ENCODE measurements at regions not wholly inside any gene's neighbourhood (a gene's known extent, or its start where the extent isn't known, plus 50 kb on each side); places are given as distances from the start of the nearest gene placed in this dataset.

GRCh38 chr21:35853321-35854239, 206.7 kb downstream of the SETD4 start:
- no peak for TF ChIP-seq POLR2A (IDR thresholded peaks at IDR 0.05)
- TF ChIP-seq CTCF (IDR thresholded peaks at IDR 0.05 in 4 of 5, conservative IDR thresholded peaks at IDR 0.05 in 1 of 5), result no peak
- Histone ChIP-seq H3K4me3 (no peak overlapping the region), H3K36me3 (no peaks in the 10 kb centered on the region), H3K9me3 (no peaks in the 10 kb centered on the region), H3K27ac (peak overlapping the region in 1 of 4 donors; percentile 52), H3K27me3 (peaks cover 0 to 3% (median 0%) of the 10 kb centered on the region in 3 donors), H3K4me1 (peaks cover 0 to 4% of the 10 kb centered on the region in 2 donors)
- in situ Hi-C loops (cut with MboI; ENCODE audit: low sequenced_read_pairs in 4 of 4) (no loop called here), intact Hi-C loops (cut with DNase I; ENCODE audit: low total_unique reads) (no loop called here)
- DNase-seq (no peak), ATAC-seq (no peak)

GRCh38 chr21:35852820-35853219, 207.5 kb downstream of the SETD4 start:
- intact Hi-C loops (cut with DNase I; ENCODE audit: low total_unique reads), result no loop called here
- Histone ChIP-seq H3K9me3 (no peaks in the 10 kb centered on the region), H3K27me3 (peaks cover 0 to 3% (median 0%) of the 10 kb centered on the region in 3 donors), H3K36me3 (no peaks in the 10 kb centered on the region), H3K4me1 (peaks cover 0 to 4% of the 10 kb centered on the region in 2 donors), H3K27ac (peak overlapping the region in 1 of 4 donors; percentile 52), H3K4me3 (no peak overlapping the region)
- TF ChIP-seq CTCF (IDR thresholded peaks at IDR 0.05 in 4 of 5, conservative IDR thresholded peaks at IDR 0.05 in 1 of 5), result no peak
- no peak for TF ChIP-seq POLR2A (IDR thresholded peaks at IDR 0.05)
- DNase-seq (peak in 1 of 2 donors; percentile 10), ATAC-seq (no peak)
- in situ Hi-C loops (cut with MboI; ENCODE audit: low sequenced_read_pairs in 4 of 4), result no loop called here

DNA sequence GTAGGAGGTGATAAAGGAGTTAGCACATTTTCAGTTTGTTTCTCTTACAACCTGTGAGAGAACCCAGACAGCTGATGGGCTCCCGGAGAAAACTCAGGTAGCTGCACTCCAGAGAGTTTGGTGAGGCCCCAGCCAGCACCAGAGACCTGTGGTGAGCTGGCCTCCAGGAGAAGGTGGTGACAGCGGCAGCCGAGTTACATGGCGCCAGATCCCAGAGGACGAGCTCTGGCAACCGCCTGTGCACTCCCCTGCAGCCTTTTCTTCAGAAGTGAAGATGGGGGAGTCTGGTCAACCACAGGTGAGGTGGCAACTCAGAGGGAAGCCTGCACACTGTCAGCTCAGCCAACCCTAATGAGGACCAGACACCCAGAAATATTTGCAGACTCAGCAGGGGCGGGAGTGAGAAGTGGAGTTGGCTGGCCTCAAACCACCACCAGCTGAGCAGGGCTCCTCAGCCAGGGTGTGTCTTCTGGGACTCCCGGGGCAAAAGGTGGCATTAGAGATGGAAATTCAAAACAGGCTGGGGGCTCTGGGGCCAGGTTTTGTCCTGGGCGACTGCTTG, 209.7 kb downstream of the SETD4 start:
- Histone ChIP-seq H3K27me3 (peaks cover 0 to 3% (median 0%) of the 10 kb centered on the region in 3 donors), H3K4me1 (peaks cover 0 to 4% of the 10 kb centered on the region in 2 donors), H3K36me3 (no peaks in the 10 kb centered on the region), H3K9me3 (no peaks in the 10 kb centered on the region), H3K27ac (peak overlapping the region; percentile 3 to 17 (median 12)), H3K4me3 (no peak overlapping the region)
- intact Hi-C loops (cut with DNase I; ENCODE audit: low total_unique reads), result no loop called here
- no peak for DNase-seq
- no peak for TF ChIP-seq POLR2A (IDR thresholded peaks at IDR 0.05)
- TF ChIP-seq CTCF (IDR thresholded peaks at IDR 0.05 in 4 of 5, conservative IDR thresholded peaks at IDR 0.05 in 1 of 5), result no peak
- no peak for ATAC-seq
- in situ Hi-C loops (cut with MboI; ENCODE audit: low sequenced_read_pairs in 4 of 4), result no loop called here

DNA sequence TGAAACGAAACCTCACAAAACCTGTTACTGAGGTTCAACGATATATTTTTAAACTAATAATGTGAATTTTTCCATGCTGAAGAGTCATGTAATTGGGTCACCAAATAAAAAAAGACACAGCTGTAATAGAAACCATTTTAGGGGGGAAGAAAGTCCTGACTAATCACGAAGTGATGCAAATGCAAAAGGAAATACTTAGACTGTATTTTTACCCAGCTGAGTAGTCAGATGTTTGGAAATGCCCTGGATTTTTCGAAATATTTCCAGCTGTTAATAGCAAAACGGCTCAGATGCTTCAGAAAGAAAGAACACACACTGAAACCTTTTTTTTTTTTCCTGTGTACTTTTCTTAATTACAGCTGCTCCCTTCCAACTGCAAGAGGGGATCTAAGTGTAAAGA, 210.3 kb downstream of the SETD4 start:
- in situ Hi-C loops (cut with MboI; ENCODE audit: low sequenced_read_pairs in 4 of 4), result no loop called here
- no peak for DNase-seq
- peaks cover 0 to 4% of the 10 kb centered on the region in 2 donors for H3K4me1 ChIP-seq
- intact Hi-C loops (cut with DNase I; ENCODE audit: low total_unique reads), result no loop called here
- peak overlapping the region in 3 of 4 donors; percentile 3 to 32 (median 16) for H3K27ac ChIP-seq
- H3K36me3 ChIP-seq, result no peaks in the 10 kb centered on the region
- no peak for TF ChIP-seq POLR2A (IDR thresholded peaks at IDR 0.05)
- no peak for TF ChIP-seq CTCF (IDR thresholded peaks at IDR 0.05 in 4 of 5, conservative IDR thresholded peaks at IDR 0.05 in 1 of 5)
- peaks cover 0 to 3% (median 0%) of the 10 kb centered on the region in 3 donors for H3K27me3 ChIP-seq
- H3K4me3 ChIP-seq, result no peak overlapping the region
- H3K9me3 ChIP-seq, result no peaks in the 10 kb centered on the region
- peak; percentile 65 to 83 for ATAC-seq
